C4-2B (cell line): ENCODE measurements at regions not wholly inside any gene's neighbourhood (a gene's known extent, or its start where the extent isn't known, plus 50 kb on each side); places are given as distances from the start of the nearest gene placed in this dataset.

Source experiments
- CTCF ChIP-seq: fragments of 450-650 bp; conservative IDR thresholded peaks from 2 replicates; pipeline ENCODE4 v1.5.1; 2017; ENCODE audit warnings: mild to moderate bottlenecking
- ZFX ChIP-seq: fragments of 450-650 bp; IDR thresholded peaks from 2 replicates; pipeline ENCODE4 v1.6.1; 2017

DNA sequence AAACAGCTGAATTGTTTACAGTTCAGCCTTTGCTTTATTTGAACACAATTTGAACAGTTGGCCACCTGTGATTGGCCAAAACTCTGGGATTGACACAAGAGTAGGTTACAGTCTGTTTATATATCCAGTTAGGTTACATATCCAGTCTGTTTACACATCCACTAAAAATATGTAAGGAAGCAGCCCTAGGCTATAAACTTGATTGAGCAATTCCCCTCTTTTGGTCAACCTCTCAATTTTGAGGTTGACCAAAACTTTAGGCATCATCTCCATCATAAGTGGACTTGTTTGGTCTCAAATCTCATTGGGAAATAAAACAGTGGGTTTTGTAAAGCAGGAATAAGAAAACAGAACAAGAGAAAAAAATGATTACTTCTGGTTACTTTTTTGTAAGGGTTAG, 190.8 kb downstream of the SPATA18 start:
- no peak for TF ChIP-seq CTCF
- no peak for TF ChIP-seq ZFX
